DND-41 (cell line): ENCODE measurements at regions not wholly inside any gene's neighbourhood (a gene's known extent, or its start where the extent isn't known, plus 50 kb on each side); places are given as distances from the start of the nearest gene placed in this dataset.

Source experiments
- ATAC-seq: fragments of 200-7000 bp; cut with Tn5 transposase; 3 replicates; pipeline ENCODE4 v1.9.1; 2021; ENCODE audit warnings: low read depth; ENCODE audit not compliant: insufficient read depth
- DNase-seq: peaks from one replicate; pipeline ENCODE4 v3.0.0-alpha.2; 2020
- H2AFZ ChIP-seq: 2 replicates; pipeline ENCODE4 v1.6.0; 2012; ENCODE audit warnings: low read depth, low read length
- H3K27ac ChIP-seq: 2 replicates; pipeline ENCODE4 v1.5.1; 2012; ENCODE audit warnings: low read length, inconsistent platforms
- H3K27me3 ChIP-seq: fragments of 200-600 bp; sonication (generic); 2 replicates; pipeline ENCODE4 v1.6.0; 2012; ENCODE audit warnings: low read length, mild to moderate bottlenecking, inconsistent platforms; ENCODE audit not compliant: insufficient read depth, poor library complexity
- H3K36me3 ChIP-seq: 2 replicates; pipeline ENCODE4 v1.5.1; 2012; ENCODE audit warnings: low read length, inconsistent platforms; ENCODE audit not compliant: insufficient read depth
- H3K4me1 ChIP-seq: 2 replicates; pipeline ENCODE4 v1.5.1; 2012; ENCODE audit warnings: mild to moderate bottlenecking, low read length; ENCODE audit not compliant: insufficient read depth
- H3K4me2 ChIP-seq: 2 replicates; pipeline ENCODE4 v1.6.0; 2012; ENCODE audit warnings: mild to moderate bottlenecking, moderate library complexity, low read length, inconsistent platforms; ENCODE audit not compliant: insufficient read depth
- H3K4me3 ChIP-seq, 2 experiments: fragments of 200-600 bp in 1 of 2; shearing (Covaris generic) in 1 of 2; 2 replicates each; pipeline ENCODE4 v1.5.1; 2012 to 2016; ENCODE audit warnings: inconsistent platforms in 2 of 2, low read length in 2 of 2, mild to moderate bottlenecking in 2 of 2, low read depth in 1 of 2, moderate library complexity in 1 of 2
- H3K79me2 ChIP-seq: 2 replicates; pipeline ENCODE4 v1.6.0; 2012; ENCODE audit warnings: low read length, inconsistent platforms; ENCODE audit not compliant: insufficient read depth
- H3K9ac ChIP-seq: 2 replicates; pipeline ENCODE4 v1.6.0; 2012; ENCODE audit warnings: low read depth, mild to moderate bottlenecking, inconsistent platforms, low read length, moderate library complexity
- H3K9me3 ChIP-seq: 2 replicates; pipeline ENCODE4 v1.5.1; 2012; ENCODE audit warnings: low read length, moderate library complexity, mild to moderate bottlenecking, inconsistent platforms; ENCODE audit not compliant: insufficient read depth, severe bottlenecking
- H4K20me1 ChIP-seq: 2 replicates; pipeline ENCODE4 v1.6.0; 2012; ENCODE audit warnings: low read length; ENCODE audit not compliant: insufficient read depth
- EZH2 ChIP-seq: IDR thresholded peaks from 3 replicates; pipeline ENCODE4 v1.6.1; 2012; ENCODE audit warnings: borderline replicate concordance, low read depth, mild to moderate bottlenecking, moderate library complexity, low read length, inconsistent platforms; ENCODE audit not compliant: severe bottlenecking
- TF ChIP-seq, protein P1 (sequence below): IDR thresholded peaks from 2 replicates; pipeline ENCODE4 v1.5.1; 2012; ENCODE audit warnings: borderline replicate concordance, low read length, moderate library complexity, mild to moderate bottlenecking; ENCODE audit not compliant: poor library complexity, severe bottlenecking; ENCODE audit errors: extremely low read depth

- no peak overlapping the region for H3K27ac ChIP-seq
- DNase-seq, result no peak
Measured at GRCh38 chr10:108850138-108850854, 1073.0 kb downstream of the XPNPEP1 start.

GRCh38 chr10:108849688-108850087, 1073.6 kb downstream of the XPNPEP1 start:
- no peaks in the 10 kb centered on the region for H4K20me1 ChIP-seq
- no peaks in the 10 kb centered on the region for H3K9me3 ChIP-seq
- no peaks in the 10 kb centered on the region for H3K4me1 ChIP-seq
- TF ChIP-seq EZH2, result no peak
- TF ChIP-seq, protein P1, sequence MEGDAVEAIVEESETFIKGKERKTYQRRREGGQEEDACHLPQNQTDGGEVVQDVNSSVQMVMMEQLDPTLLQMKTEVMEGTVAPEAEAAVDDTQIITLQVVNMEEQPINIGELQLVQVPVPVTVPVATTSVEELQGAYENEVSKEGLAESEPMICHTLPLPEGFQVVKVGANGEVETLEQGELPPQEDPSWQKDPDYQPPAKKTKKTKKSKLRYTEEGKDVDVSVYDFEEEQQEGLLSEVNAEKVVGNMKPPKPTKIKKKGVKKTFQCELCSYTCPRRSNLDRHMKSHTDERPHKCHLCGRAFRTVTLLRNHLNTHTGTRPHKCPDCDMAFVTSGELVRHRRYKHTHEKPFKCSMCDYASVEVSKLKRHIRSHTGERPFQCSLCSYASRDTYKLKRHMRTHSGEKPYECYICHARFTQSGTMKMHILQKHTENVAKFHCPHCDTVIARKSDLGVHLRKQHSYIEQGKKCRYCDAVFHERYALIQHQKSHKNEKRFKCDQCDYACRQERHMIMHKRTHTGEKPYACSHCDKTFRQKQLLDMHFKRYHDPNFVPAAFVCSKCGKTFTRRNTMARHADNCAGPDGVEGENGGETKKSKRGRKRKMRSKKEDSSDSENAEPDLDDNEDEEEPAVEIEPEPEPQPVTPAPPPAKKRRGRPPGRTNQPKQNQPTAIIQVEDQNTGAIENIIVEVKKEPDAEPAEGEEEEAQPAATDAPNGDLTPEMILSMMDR, result no peak
- no peak overlapping the region for H3K27ac ChIP-seq
- H3K27me3 ChIP-seq, result no peaks in the 10 kb centered on the region
- H3K79me2 ChIP-seq, result no peaks in the 10 kb centered on the region
- DNase-seq (no peak), ATAC-seq (no peak)
- H3K9ac ChIP-seq, result no peak overlapping the region
- no peaks in the 10 kb centered on the region for H3K36me3 ChIP-seq
- no peak overlapping the region for H3K4me3 ChIP-seq
- H3K4me2 ChIP-seq, result no peak overlapping the region
- H2AFZ ChIP-seq, result no peak overlapping the region

More at GRCh38 chr10:108850138-108850854, 1073.0 kb downstream of the XPNPEP1 start:
- no peaks in the 10 kb centered on the region for H3K27me3 ChIP-seq
- H3K4me1 ChIP-seq, result no peaks in the 10 kb centered on the region
- H3K36me3 ChIP-seq, result no peaks in the 10 kb centered on the region
- H2AFZ ChIP-seq, result no peak overlapping the region
- TF ChIP-seq EZH2, result no peak
- TF ChIP-seq, protein P1, result no peak
- H3K9ac ChIP-seq, result no peak overlapping the region
- ATAC-seq, result no peak
- H3K79me2 ChIP-seq, result no peaks in the 10 kb centered on the region
- H3K4me3 ChIP-seq, result no peak overlapping the region
- H3K9me3 ChIP-seq, result no peaks in the 10 kb centered on the region
- no peak overlapping the region for H3K4me2 ChIP-seq
- no peaks in the 10 kb centered on the region for H4K20me1 ChIP-seq

DNA sequence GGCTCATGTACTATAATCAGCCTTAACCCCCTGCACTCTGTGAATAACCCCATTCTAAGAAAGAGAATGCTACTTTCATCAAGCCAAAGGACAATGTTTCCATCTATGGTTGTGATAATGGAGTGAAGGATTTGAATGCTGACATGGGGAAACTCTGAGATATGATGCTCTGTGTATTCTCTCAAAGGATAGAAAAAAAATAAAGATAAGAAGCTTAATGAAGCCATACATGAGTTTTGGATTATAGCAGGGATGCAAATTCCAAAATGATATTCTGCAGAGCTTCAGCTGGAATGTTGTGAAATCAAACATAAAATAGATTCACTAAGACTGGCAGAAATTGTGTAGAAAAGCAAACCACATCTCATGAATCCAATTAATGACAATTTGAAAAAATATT, 1074.1 kb downstream of the XPNPEP1 start:
- Histone ChIP-seq H3K4me1 (no peaks in the 10 kb centered on the region), H3K27ac (no peak overlapping the region), H4K20me1 (no peaks in the 10 kb centered on the region), H3K4me2 (no peak overlapping the region), H3K79me2 (no peaks in the 10 kb centered on the region), H3K9me3 (no peaks in the 10 kb centered on the region), H3K4me3 (no peak overlapping the region), H3K9ac (no peak overlapping the region), H3K27me3 (no peaks in the 10 kb centered on the region), H3K36me3 (no peaks in the 10 kb centered on the region), H2AFZ (no peak overlapping the region)
- DNase-seq (no peak), ATAC-seq (no peak)
- no peak for TF ChIP-seq EZH2
- TF ChIP-seq, protein P1, result no peak

DNA sequence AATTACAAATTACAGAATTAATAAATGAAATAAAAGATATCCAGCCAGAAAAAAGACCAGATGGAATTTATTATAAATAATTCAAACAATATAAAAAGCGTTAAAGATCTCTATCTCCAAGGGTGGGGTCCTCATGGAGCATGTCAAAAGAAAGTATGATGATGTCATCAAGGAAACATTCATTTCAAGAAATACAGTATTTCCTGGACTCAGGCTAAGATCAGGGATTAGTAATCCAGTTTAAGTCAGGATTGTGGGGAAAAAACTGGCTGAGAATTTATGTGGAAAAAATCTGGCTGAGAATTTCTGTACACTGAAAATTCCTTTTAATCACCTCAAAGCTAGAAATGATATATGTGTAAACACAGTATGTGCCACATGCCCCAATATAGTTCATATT, 1075.3 kb downstream of the XPNPEP1 start:
- Histone ChIP-seq H2AFZ (no peak overlapping the region), H3K4me2 (no peak overlapping the region), H3K27ac (no peak overlapping the region), H3K9ac (no peak overlapping the region), H3K4me1 (no peaks in the 10 kb centered on the region), H3K79me2 (no peaks in the 10 kb centered on the region), H3K4me3 (no peak overlapping the region), H4K20me1 (no peaks in the 10 kb centered on the region), H3K36me3 (no peaks in the 10 kb centered on the region), H3K9me3 (no peaks in the 10 kb centered on the region), H3K27me3 (no peaks in the 10 kb centered on the region)
- TF ChIP-seq, protein P1, result no peak
- TF ChIP-seq EZH2, result no peak
- ATAC-seq, result no peak
- no peak for DNase-seq
